Right atrium auricular region (tissue), 2 donors: ENCODE measurements at regions not wholly inside any gene's neighbourhood (a gene's known extent, or its start where the extent isn't known, plus 50 kb on each side); places are given as distances from the start of the nearest gene placed in this dataset.
"Not testable (repeated sequence)": the region's sequence is repeated elsewhere in the genome, so short reads cannot be mapped to it uniquely, and the experiment has no call there.

Source experiments
- DNase-seq: peaks from one replicate; pipeline ENCODE4 v3.0.0-alpha.2; 2019; ENCODE audit warnings: low spot score
- H3K27ac ChIP-seq, 2 donors: fragments of 200-600 bp; sonication (generic); 1 replicate in 1 of 2; 2 replicates in 1 of 2; pipeline ENCODE4 v1.5.1; 2016 to 2019
- H3K27me3 ChIP-seq, 2 donors: fragments of 200-600 bp; sonication (generic); one replicate each; pipeline versions ENCODE4 v1.5.1 to v1.6.0; 2017 to 2019
- H3K36me3 ChIP-seq: fragments of 200-600 bp; sonication (generic); one replicate; pipeline ENCODE4 v1.5.1; 2016
- H3K4me1 ChIP-seq, 2 donors: fragments of 200-600 bp; sonication (generic); one replicate each; pipeline versions ENCODE4 v1.5.1 to v1.6.0; 2017 to 2019
- H3K4me3 ChIP-seq, 2 donors: fragments of 200-600 bp; sonication (generic); 1 replicate in 1 of 2; 2 replicates in 1 of 2; pipeline ENCODE4 v1.5.1; 2017 to 2019; ENCODE audit warnings: mild to moderate bottlenecking in 1 of 2, moderate library complexity in 1 of 2
- H3K9me3 ChIP-seq, 2 donors: fragments of 200-600 bp; sonication (generic); one replicate each; pipeline ENCODE4 v1.5.1; 2019
- TF ChIP-seq, protein P1 (sequence below), 2 donors: fragments of 200-600 bp; sonication (generic); IDR thresholded peaks; one replicate each; pipeline ENCODE4 v1.5.1; 2019; ENCODE audit warnings: antibody characterized with exemption in 2 of 2

DNA sequence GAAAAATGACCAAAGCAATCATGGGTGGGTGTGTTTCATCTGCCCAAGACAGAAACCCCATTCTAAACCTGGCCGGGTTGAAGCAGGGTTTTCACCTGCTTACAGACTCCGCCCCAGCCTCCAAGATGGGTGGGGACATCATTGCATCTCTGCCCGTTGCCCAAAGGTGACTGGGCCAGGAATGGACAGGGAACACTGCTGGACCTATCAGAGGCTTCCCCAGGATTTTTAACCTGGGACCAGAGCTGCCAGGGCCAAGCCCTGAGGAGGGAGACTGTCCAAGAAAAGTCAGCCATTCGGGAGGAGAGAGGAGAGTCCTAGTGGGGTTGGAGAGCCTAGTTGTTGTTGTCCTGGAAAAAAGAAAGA lies 109.7 kb upstream of the ALDH1A3 start:
- no peaks in the 10 kb centered on the region for H3K36me3 ChIP-seq
- H3K4me3 ChIP-seq = no peak overlapping the region
- H3K27me3 ChIP-seq = no peaks in the 10 kb centered on the region
- no peak overlapping the region for H3K27ac ChIP-seq
- TF ChIP-seq, protein P1, sequence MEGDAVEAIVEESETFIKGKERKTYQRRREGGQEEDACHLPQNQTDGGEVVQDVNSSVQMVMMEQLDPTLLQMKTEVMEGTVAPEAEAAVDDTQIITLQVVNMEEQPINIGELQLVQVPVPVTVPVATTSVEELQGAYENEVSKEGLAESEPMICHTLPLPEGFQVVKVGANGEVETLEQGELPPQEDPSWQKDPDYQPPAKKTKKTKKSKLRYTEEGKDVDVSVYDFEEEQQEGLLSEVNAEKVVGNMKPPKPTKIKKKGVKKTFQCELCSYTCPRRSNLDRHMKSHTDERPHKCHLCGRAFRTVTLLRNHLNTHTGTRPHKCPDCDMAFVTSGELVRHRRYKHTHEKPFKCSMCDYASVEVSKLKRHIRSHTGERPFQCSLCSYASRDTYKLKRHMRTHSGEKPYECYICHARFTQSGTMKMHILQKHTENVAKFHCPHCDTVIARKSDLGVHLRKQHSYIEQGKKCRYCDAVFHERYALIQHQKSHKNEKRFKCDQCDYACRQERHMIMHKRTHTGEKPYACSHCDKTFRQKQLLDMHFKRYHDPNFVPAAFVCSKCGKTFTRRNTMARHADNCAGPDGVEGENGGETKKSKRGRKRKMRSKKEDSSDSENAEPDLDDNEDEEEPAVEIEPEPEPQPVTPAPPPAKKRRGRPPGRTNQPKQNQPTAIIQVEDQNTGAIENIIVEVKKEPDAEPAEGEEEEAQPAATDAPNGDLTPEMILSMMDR (IDR thresholded peaks at IDR 0.05) = no peak
- no peaks in the 10 kb centered on the region for H3K9me3 ChIP-seq
- H3K4me1 ChIP-seq = no peaks in the 10 kb centered on the region
- DNase-seq = peak; percentile 36

DNA sequence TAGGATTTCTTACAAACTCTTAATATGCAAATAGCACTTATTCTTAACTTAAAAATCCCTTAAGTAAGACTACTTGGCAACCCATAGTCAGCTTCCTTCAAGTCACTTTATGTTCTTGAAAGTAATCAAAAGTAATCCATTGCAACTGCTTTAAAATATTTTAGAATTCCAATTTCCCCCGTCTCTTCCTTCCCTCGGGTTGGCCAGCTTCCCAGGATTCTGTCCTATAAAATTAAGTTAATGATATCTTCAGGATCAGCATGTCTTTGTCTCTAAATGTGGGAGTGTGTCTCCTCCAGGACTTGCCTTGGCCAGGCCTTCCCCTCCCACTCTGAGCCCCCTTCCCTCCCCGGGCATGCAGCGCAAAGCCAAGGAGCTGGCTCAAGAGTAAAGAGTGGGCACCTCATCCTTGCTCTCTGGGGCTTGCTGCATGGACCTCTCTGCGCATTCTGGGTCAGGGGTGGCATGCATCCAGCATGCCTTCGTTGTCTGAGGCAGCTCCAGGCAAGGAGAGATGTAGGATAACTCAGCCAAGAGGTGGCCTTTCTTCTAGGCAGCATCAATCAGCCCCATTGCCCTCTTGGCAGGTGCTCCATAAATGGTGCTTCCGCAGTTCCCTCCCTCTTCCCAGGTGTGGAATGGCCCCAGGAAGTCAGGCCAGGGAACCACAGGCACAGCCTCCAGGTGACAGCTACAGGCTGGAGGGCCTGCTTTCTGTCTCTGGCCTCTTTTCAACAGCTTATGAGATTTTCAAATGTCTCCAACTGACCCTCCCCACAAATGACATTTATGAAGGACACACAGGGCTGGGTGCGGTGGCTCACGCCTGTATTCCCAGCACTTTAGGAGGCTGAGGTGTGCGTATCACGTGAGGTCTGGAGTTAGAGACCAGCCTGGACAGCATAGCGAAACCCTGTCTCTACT lies 108.7 kb upstream of the ALDH1A3 start:
- H3K4me3 ChIP-seq = no peak overlapping the region
- H3K27ac ChIP-seq = no peak overlapping the region
- TF ChIP-seq, protein P1 (IDR thresholded peaks at IDR 0.05) = no peak
- H3K36me3 ChIP-seq = no peaks in the 10 kb centered on the region
- DNase-seq = peak; percentile 36
- H3K27me3 ChIP-seq = no peaks in the 10 kb centered on the region
- H3K9me3 ChIP-seq = no peaks in the 10 kb centered on the region
- no peaks in the 10 kb centered on the region for H3K4me1 ChIP-seq

DNA sequence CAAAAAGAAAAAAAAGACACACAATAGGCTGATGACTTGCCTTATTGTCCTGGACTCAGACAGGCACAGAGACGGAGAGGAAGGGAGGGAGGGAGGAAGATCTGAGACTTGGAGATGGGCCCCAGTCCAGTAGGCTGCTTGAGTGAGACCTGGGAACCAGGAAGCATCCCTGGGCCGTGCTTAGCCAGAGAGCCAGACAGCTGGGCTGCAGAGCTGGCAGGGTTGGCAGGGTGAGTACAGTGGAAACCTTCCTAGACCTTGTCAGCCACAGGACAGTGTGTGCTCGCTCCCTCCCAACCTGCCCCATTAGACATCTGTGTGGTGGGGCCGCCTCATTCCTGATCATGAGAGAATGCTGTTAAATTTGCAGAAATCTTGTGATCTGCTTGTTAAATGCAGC lies 107.9 kb upstream of the ALDH1A3 start:
- no peak overlapping the region for H3K4me3 ChIP-seq
- no peaks in the 10 kb centered on the region for H3K36me3 ChIP-seq
- peak; percentile 53 for DNase-seq
- no peaks in the 10 kb centered on the region for H3K27me3 ChIP-seq
- TF ChIP-seq, protein P1 (IDR thresholded peaks at IDR 0.05) = no peak
- no peaks in the 10 kb centered on the region for H3K9me3 ChIP-seq
- no peaks in the 10 kb centered on the region for H3K4me1 ChIP-seq
- no peak overlapping the region for H3K27ac ChIP-seq

DNA sequence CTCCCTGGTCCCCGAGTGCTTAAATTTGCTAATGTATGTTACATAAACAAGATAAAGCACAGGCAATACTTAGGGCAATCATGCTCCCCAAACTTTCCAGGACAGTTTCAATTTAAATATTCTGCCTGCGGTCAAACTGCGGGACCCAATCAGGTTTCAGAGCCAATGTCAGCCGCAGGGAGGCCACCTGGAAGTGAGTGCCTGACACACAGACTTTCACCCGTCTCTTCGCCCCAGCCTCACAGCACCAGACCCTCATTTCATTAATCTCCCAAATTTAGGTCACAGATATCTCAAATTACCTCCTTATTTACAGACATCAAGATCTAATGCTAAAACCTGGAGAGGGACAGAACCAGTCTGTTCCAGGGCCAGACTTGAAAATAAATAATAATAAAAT lies 107.2 kb upstream of the ALDH1A3 start:
- DNase-seq = peak; percentile 21
- TF ChIP-seq, protein P1 (IDR thresholded peaks at IDR 0.05) = no peak
- no peaks in the 10 kb centered on the region for H3K36me3 ChIP-seq
- no peaks in the 10 kb centered on the region for H3K9me3 ChIP-seq
- H3K4me1 ChIP-seq = no peaks in the 10 kb centered on the region
- no peak overlapping the region for H3K27ac ChIP-seq
- H3K4me3 ChIP-seq = no peak overlapping the region
- no peaks in the 10 kb centered on the region for H3K27me3 ChIP-seq

DNA sequence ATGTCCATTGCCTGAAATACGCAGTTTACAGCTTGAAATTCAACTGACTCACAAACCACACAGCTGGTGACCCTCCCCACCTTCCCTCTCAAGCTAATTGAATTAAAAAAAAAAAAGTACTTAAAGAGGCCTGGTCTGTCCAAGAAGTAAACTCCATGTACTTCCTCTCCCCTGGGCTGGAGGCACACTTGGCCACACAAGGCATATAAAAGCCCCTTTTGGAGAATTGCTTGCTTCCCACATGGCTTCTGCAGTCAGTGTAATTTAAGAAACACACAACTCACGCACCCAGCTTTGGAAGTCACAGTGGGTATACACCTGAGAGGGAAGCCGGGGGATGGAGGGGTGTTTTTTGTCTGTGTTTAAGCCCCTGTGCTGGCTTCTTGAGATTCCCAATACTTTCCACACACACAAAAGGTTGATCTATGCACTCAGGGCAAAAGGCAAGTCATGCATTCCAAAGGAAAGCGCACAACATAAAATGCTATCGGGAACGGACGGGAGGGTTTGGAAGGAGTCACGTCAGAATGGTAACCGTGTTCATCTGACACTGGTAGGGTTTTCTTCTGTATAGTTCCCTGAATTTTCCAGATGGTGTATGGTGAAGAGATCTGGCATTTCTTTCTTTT lies 106.6 kb upstream of the ALDH1A3 start:
- Histone ChIP-seq H3K27me3 (no peaks in the 10 kb centered on the region), H3K36me3 (no peaks in the 10 kb centered on the region), H3K4me3 (no peak overlapping the region), H3K4me1 (no peaks in the 10 kb centered on the region), H3K9me3 (no peaks in the 10 kb centered on the region), H3K27ac (no peak overlapping the region)
- TF ChIP-seq, protein P1 (IDR thresholded peaks at IDR 0.05) = no peak
- DNase-seq = peak; percentile 2

DNA sequence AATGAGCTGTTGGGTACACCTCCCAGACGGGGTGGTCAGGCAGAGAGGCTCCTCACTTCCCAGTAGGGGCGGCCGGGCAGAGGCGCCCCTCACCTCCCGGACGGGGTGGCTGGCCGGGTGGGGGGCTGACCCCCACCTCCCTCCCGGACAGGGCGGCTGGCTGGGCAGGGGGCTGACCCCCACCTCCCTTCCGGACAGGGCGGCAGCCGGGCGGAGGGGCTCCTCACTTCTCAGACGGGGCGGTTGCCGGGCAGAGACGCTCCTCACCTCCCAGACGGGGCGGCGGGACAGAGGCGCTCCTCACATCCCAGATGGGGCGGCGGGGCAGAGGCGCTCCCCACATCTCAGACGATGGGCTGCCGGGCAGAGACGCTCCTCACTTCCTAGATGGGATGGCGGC lies 105.6 kb upstream of the ALDH1A3 start:
- not testable (repeated sequence) for H3K27me3 ChIP-seq, H3K9me3 ChIP-seq, DNase-seq, H3K27ac ChIP-seq, H3K4me3 ChIP-seq, H3K4me1 ChIP-seq, H3K36me3 ChIP-seq
